CD14-positive monocyte (primary cell): ENCODE measurements at regions not wholly inside any gene's neighbourhood (a gene's known extent, or its start where the extent isn't known, plus 50 kb on each side); places are given as distances from the start of the nearest gene placed in this dataset.

ENCODE experiments used
- DNase-seq, 3 donors: peaks; one replicate each; pipeline ENCODE4 v3.0.0-alpha.2; 2011 to 2022
- H2AFZ ChIP-seq: 2 replicates; pipeline ENCODE4 v1.6.0; 2012; ENCODE audit warnings: mild to moderate bottlenecking, low read depth, low read length, inconsistent platforms; ENCODE audit not compliant: insufficient read depth, poor library complexity, severe bottlenecking
- H3K27ac ChIP-seq, 2 donors: 1 replicate in 1 of 2; 2 replicates in 1 of 2; pipeline ENCODE4 v1.5.1; 2012 to 2013; ENCODE audit warnings: low read length in 2 of 2, control low read depth in 1 of 2, inconsistent platforms in 1 of 2, low read depth in 1 of 2, mild to moderate bottlenecking in 1 of 2
- H3K27me3 ChIP-seq, 2 donors: one replicate each; pipeline versions ENCODE4 v1.6.0 to v1.6.1; 2011 to 2013; ENCODE audit warnings: low read length in 2 of 2; ENCODE audit not compliant: control insufficient read depth in 2 of 2, insufficient read depth in 2 of 2
- H3K36me3 ChIP-seq, 2 donors: replicated peaks in 1 of 2; 1 replicate in 1 of 2; 2 replicates in 1 of 2; pipeline versions ENCODE4 v1.5.1 to v1.6.1; 2012 to 2013; ENCODE audit warnings: low read length in 2 of 2, control low read depth in 1 of 2, inconsistent platforms in 1 of 2, mild to moderate bottlenecking in 1 of 2; ENCODE audit not compliant: insufficient read depth in 2 of 2, control insufficient read depth in 1 of 2
- H3K4me1 ChIP-seq, 2 donors: 1 replicate in 1 of 2; 2 replicates in 1 of 2; pipeline versions ENCODE4 v1.5.1 to v1.6.1; 2012 to 2013; ENCODE audit warnings: low read length in 2 of 2, control low read depth in 1 of 2, inconsistent platforms in 1 of 2, mild to moderate bottlenecking in 1 of 2, moderate library complexity in 1 of 2; ENCODE audit not compliant: insufficient read depth in 2 of 2, control insufficient read depth in 1 of 2
- H3K4me2 ChIP-seq: replicated peaks from 2 replicates; pipeline ENCODE3; 2012; ENCODE audit warnings: low read length, moderate library complexity, mild to moderate bottlenecking; ENCODE audit not compliant: poor library complexity, severe bottlenecking; ENCODE audit errors: extremely low read depth
- H3K4me3 ChIP-seq, 3 experiments: fragments of 200-600 bp in 1 of 3; sonication (generic) in 1 of 3; replicated peaks in 1 of 3; 1 replicate in 2 of 3; 2 replicates in 1 of 3; pipeline ENCODE4 v1.5.1; 2011 to 2013; ENCODE audit warnings: low read length in 3 of 3, mild to moderate bottlenecking in 3 of 3, control low read depth in 2 of 3, low read depth in 2 of 3, inconsistent platforms in 1 of 3, moderate library complexity in 1 of 3
- H3K79me2 ChIP-seq: 2 replicates; pipeline ENCODE4 v1.6.0; 2012; ENCODE audit warnings: mild to moderate bottlenecking, control low read depth, inconsistent platforms, low read length, moderate library complexity; ENCODE audit not compliant: insufficient read depth
- H3K9ac ChIP-seq: 2 replicates; pipeline ENCODE4 v1.6.0; 2017; ENCODE audit warnings: low read length, mild to moderate bottlenecking; ENCODE audit not compliant: insufficient read depth, poor library complexity, severe bottlenecking
- H3K9me3 ChIP-seq, 2 donors: replicated peaks in 1 of 2; 1 replicate in 1 of 2; 2 replicates in 1 of 2; pipeline versions ENCODE4 v1.5.1 to v1.6.1; 2012 to 2013; ENCODE audit warnings: low read length in 2 of 2, control low read depth in 1 of 2; ENCODE audit not compliant: control insufficient read depth in 1 of 2, insufficient read depth in 1 of 2
- H4K20me1 ChIP-seq: 2 replicates; pipeline ENCODE4 v1.6.0; 2012; ENCODE audit warnings: mild to moderate bottlenecking, low read length, control low read depth, moderate library complexity; ENCODE audit not compliant: insufficient read depth
- H3K27ac Mint-ChIP-seq, 7 donors: one replicate each; pipeline ENCODE4 v1.8.0; 2020; ENCODE audit warnings: mild to moderate bottlenecking in 7 of 7, mixed read lengths in 7 of 7, moderate library complexity in 6 of 7, inconsistent platforms in 2 of 7
- H3K27me3 Mint-ChIP-seq, 3 donors: one replicate each; pipeline ENCODE4 v1.8.0; 2021 to 2022; ENCODE audit warnings: low read depth in 3 of 3, mild to moderate bottlenecking in 3 of 3, mixed read lengths in 3 of 3, moderate library complexity in 3 of 3, inconsistent platforms in 1 of 3
- H3K36me3 Mint-ChIP-seq, 2 donors: one replicate each; pipeline ENCODE4 v1.8.0; 2020; ENCODE audit warnings: mixed read lengths in 2 of 2, inconsistent platforms in 1 of 2, mild to moderate bottlenecking in 1 of 2
- H3K4me1 Mint-ChIP-seq: one replicate; pipeline ENCODE4 v1.8.0; 2020; ENCODE audit warnings: mild to moderate bottlenecking, mixed read lengths
- H3K4me3 Mint-ChIP-seq, 2 donors: one replicate each; pipeline ENCODE4 v1.8.0; 2020; ENCODE audit warnings: mild to moderate bottlenecking in 2 of 2, mixed read lengths in 2 of 2, moderate library complexity in 1 of 2
- H3K9me3 Mint-ChIP-seq, 7 donors: one replicate each; pipeline ENCODE4 v1.8.0; 2020 to 2022; ENCODE audit warnings: mixed read lengths in 7 of 7, mild to moderate bottlenecking in 6 of 7, moderate library complexity in 6 of 7, inconsistent platforms in 2 of 7
- WGBS: methylation state at CpG from one replicate; pipeline ENCODE4 v1.1.5; 2013; ENCODE audit warnings: missing lambda C conversion rate; ENCODE audit not compliant: insufficient coverage; 5-methylcytosine and 5-hydroxymethylcytosine counted together
- intact Hi-C, 2 donors: fragments of 100-400 bp; cut with micrococcal nuclease; formaldehyde crosslinking; loops; one replicate each; pipeline versions ENCODE4 v1.15.0 to v1.15.1; 2023
- TF ChIP-seq, protein P1 (sequence below): fragments of 200-600 bp; IDR thresholded peaks from one replicate; pipeline ENCODE4 v1.8.0; 2022; ENCODE audit warnings: antibody characterized with exemption, mild to moderate bottlenecking

DNA sequence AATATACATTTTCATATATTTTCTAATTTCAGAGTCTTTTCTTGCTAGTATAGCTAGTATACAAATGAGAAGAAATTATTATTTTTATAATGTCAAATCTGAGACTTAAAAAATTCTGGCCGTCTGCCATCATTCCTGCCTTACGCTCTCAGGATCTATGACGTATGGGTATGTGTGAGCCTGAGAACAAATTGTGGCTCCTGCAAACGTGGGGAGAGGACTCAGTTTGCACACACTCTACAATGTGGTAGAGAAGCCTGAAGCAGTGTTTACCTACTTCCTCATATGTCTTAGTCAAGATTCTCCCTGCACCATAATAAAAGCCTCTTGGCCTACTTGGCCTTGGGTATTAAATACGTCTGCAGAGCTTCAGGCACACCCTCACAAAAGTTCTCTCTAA, 825.4 kb downstream of the SEMA5A start:
- no peak for DNase-seq
- Histone ChIP-seq H2AFZ (no peak overlapping the region), H3K36me3 (no peaks in the 10 kb centered on the region), H3K9me3 (no peaks in the 10 kb centered on the region), H4K20me1 (no peaks in the 10 kb centered on the region), H3K79me2 (no peaks in the 10 kb centered on the region), H3K4me3 (no peak overlapping the region), H3K4me2 (no peak overlapping the region), H3K27me3 (no peaks in the 10 kb centered on the region), H3K9ac (no peak overlapping the region), H3K27ac (no peak overlapping the region), H3K4me1 (no peaks in the 10 kb centered on the region)
- no peaks in the 10 kb centered on the region for H3K27me3 Mint-ChIP-seq
- intact Hi-C loops, result no loop called here
- H3K4me3 Mint-ChIP-seq, result no peak overlapping the region
- no peaks in the 10 kb centered on the region for H3K4me1 Mint-ChIP-seq
- no CpG with 5 or more reads among the region's 5 CpGs for WGBS
- TF ChIP-seq, protein P1, sequence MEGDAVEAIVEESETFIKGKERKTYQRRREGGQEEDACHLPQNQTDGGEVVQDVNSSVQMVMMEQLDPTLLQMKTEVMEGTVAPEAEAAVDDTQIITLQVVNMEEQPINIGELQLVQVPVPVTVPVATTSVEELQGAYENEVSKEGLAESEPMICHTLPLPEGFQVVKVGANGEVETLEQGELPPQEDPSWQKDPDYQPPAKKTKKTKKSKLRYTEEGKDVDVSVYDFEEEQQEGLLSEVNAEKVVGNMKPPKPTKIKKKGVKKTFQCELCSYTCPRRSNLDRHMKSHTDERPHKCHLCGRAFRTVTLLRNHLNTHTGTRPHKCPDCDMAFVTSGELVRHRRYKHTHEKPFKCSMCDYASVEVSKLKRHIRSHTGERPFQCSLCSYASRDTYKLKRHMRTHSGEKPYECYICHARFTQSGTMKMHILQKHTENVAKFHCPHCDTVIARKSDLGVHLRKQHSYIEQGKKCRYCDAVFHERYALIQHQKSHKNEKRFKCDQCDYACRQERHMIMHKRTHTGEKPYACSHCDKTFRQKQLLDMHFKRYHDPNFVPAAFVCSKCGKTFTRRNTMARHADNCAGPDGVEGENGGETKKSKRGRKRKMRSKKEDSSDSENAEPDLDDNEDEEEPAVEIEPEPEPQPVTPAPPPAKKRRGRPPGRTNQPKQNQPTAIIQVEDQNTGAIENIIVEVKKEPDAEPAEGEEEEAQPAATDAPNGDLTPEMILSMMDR, result no peak
- H3K9me3 Mint-ChIP-seq, result peaks cover 0 to 3% (median 0%) of the 10 kb centered on the region in 7 donors
- H3K27ac Mint-ChIP-seq, result no peak overlapping the region
- no peaks in the 10 kb centered on the region for H3K36me3 Mint-ChIP-seq

DNA sequence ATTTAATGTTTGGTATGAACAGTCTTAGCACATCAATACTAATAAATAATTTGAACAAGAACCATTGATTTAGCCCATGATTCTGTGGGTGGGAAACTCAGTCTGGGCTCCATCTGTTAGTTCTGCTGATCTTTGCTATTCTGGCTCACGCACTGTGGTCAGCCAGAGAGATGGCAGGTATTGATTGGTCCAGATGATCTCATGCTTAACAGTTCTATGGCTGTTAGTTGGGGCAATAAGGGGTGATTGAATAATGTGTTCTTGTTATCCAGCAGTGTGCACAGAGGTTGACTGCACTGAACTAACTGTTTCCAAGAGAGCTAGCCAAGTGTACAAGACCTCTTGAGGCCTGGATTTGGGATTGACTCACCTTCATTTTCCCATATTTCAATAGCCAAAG, 824.3 kb downstream of the SEMA5A start:
- H3K27me3 Mint-ChIP-seq, result no peaks in the 10 kb centered on the region
- no peaks in the 10 kb centered on the region for H3K36me3 Mint-ChIP-seq
- H3K9me3 Mint-ChIP-seq, result peaks cover 0 to 4% (median 2%) of the 10 kb centered on the region in 7 donors
- no peak overlapping the region for H3K27ac Mint-ChIP-seq
- no peak overlapping the region for H2AFZ ChIP-seq
- DNase-seq, result no peak
- peaks cover 0 to 5% of the 10 kb centered on the region in 2 donors for H3K9me3 ChIP-seq
- no peak overlapping the region for H3K4me2 ChIP-seq
- no peaks in the 10 kb centered on the region for H3K36me3 ChIP-seq
- no peaks in the 10 kb centered on the region for H3K4me1 ChIP-seq
- WGBS, result 82% methylated on average over 1 of the region's 1 CpG
- no peak overlapping the region for H3K9ac ChIP-seq
- H3K4me3 Mint-ChIP-seq, result no peak overlapping the region
- no peaks in the 10 kb centered on the region for H3K79me2 ChIP-seq
- TF ChIP-seq, protein P1, result no peak
- H3K4me3 ChIP-seq, result no peak overlapping the region
- intact Hi-C loops, result no loop called here
- no peak overlapping the region for H3K27ac ChIP-seq
- H3K4me1 Mint-ChIP-seq, result no peaks in the 10 kb centered on the region
- H3K27me3 ChIP-seq, result no peaks in the 10 kb centered on the region
- H4K20me1 ChIP-seq, result no peaks in the 10 kb centered on the region
